Keratinocyte (primary cell): ENCODE measurements at regions not wholly inside any gene's neighbourhood (a gene's known extent, or its start where the extent isn't known, plus 50 kb on each side); places are given as distances from the start of the nearest gene placed in this dataset.

Experiments
- DNase-seq: peaks from one replicate; pipeline ENCODE4 v3.0.0-alpha.2; 2011; ENCODE audit warnings: low read depth, missing footprints, low spot score
- FAIRE-seq: peaks from 2 replicates; lab custom pipeline; 2011; peaks lifted over from hg19 to GRCh38; lab: Jason Lieb, UNC
- H2AFZ ChIP-seq: 2 replicates; pipeline ENCODE4 v1.6.0; 2012; ENCODE audit warnings: low read length, control low read depth, inconsistent platforms; ENCODE audit not compliant: control insufficient read depth
- H3K27ac ChIP-seq: 2 replicates; pipeline ENCODE4 v1.5.1; 2011; ENCODE audit warnings: low read length; ENCODE audit not compliant: control insufficient read depth, insufficient read depth
- H3K27me3 ChIP-seq: 3 replicates; pipeline ENCODE4 v1.6.0; 2011; ENCODE audit warnings: low read length; ENCODE audit not compliant: control insufficient read depth, insufficient read depth; ENCODE audit errors: extremely low read depth
- H3K36me3 ChIP-seq, 2 experiments: 2 replicates in 1 of 2; 3 replicates in 1 of 2; pipeline ENCODE4 v1.5.1; 2011; ENCODE audit warnings: low read length in 2 of 2, mild to moderate bottlenecking in 1 of 2; ENCODE audit not compliant: control insufficient read depth in 2 of 2, insufficient read depth in 2 of 2; ENCODE audit errors: extremely low read depth in 1 of 2
- H3K4me1 ChIP-seq: 3 replicates; pipeline ENCODE4 v1.5.1; 2011; ENCODE audit warnings: low read length; ENCODE audit not compliant: control insufficient read depth, insufficient read depth; ENCODE audit errors: extremely low read depth
- H3K4me2 ChIP-seq: 3 replicates; pipeline ENCODE4 v1.6.0; 2011; ENCODE audit warnings: low read depth, low read length; ENCODE audit not compliant: control insufficient read depth, insufficient read depth; ENCODE audit errors: extremely low read depth
- H3K4me3 ChIP-seq, 3 experiments: fragments of 200-600 bp in 1 of 3; sonication (generic) in 1 of 3; 2 replicates in 2 of 3; 3 replicates in 1 of 3; pipeline ENCODE4 v1.5.1; 2011 to 2016; ENCODE audit warnings: low read length in 3 of 3, mild to moderate bottlenecking in 3 of 3, control low read depth in 2 of 3, inconsistent platforms in 1 of 3, low read depth in 1 of 3, mixed read lengths in 1 of 3, mixed run types in 1 of 3, moderate library complexity in 1 of 3; ENCODE audit not compliant: control insufficient read depth in 2 of 3, insufficient read depth in 2 of 3; ENCODE audit errors: extremely low read depth in 1 of 3
- H3K79me2 ChIP-seq: 2 replicates; pipeline ENCODE4 v1.6.0; 2012; ENCODE audit warnings: low read length; ENCODE audit not compliant: control insufficient read depth, insufficient read depth
- H3K9ac ChIP-seq: 3 replicates; pipeline ENCODE4 v1.6.0; 2011; ENCODE audit warnings: low read length; ENCODE audit not compliant: control insufficient read depth, insufficient read depth; ENCODE audit errors: extremely low read depth
- H3K9me1 ChIP-seq: 3 replicates; pipeline ENCODE4 v1.6.0; 2011; ENCODE audit warnings: low read length; ENCODE audit not compliant: control insufficient read depth, insufficient read depth; ENCODE audit errors: extremely low read depth
- H3K9me3 ChIP-seq: 2 replicates; pipeline ENCODE4 v1.5.1; 2012; ENCODE audit warnings: low read depth, low read length; ENCODE audit not compliant: control insufficient read depth
- H4K20me1 ChIP-seq: 3 replicates; pipeline ENCODE4 v1.6.0; 2011; ENCODE audit warnings: low read length; ENCODE audit not compliant: control insufficient read depth, insufficient read depth; ENCODE audit errors: extremely low read depth
- EZH2 ChIP-seq: IDR thresholded peaks from one replicate; pipeline ENCODE4 v1.6.1; 2012; ENCODE audit warnings: inconsistent platforms, mild to moderate bottlenecking, low read length, moderate library complexity
- dilution Hi-C: fragments of 300-500 bp; cut with MboI; formaldehyde crosslinking; loops from one replicate; pipeline ENCODE4 v1.7.0; 2020; ENCODE audit warnings: low sequenced_read_pairs; ENCODE audit not compliant: extremely low pct_ligation_motif_present
- TF ChIP-seq, protein P1 (sequence below), 3 experiments: IDR thresholded peaks in 1 of 3; conservative IDR thresholded peaks in 1 of 3; optimal IDR thresholded peaks in 1 of 3; 2 replicates in 2 of 3; 3 replicates in 1 of 3; pipeline versions ENCODE3 to v1.5.1; 2011; ENCODE audit warnings: low read length in 3 of 3, mild to moderate bottlenecking in 3 of 3, moderate library complexity in 2 of 3, control low read depth in 1 of 3, inconsistent platforms in 1 of 3; ENCODE audit not compliant: insufficient read depth in 2 of 3; ENCODE audit errors: extremely low read depth in 1 of 3

DNA sequence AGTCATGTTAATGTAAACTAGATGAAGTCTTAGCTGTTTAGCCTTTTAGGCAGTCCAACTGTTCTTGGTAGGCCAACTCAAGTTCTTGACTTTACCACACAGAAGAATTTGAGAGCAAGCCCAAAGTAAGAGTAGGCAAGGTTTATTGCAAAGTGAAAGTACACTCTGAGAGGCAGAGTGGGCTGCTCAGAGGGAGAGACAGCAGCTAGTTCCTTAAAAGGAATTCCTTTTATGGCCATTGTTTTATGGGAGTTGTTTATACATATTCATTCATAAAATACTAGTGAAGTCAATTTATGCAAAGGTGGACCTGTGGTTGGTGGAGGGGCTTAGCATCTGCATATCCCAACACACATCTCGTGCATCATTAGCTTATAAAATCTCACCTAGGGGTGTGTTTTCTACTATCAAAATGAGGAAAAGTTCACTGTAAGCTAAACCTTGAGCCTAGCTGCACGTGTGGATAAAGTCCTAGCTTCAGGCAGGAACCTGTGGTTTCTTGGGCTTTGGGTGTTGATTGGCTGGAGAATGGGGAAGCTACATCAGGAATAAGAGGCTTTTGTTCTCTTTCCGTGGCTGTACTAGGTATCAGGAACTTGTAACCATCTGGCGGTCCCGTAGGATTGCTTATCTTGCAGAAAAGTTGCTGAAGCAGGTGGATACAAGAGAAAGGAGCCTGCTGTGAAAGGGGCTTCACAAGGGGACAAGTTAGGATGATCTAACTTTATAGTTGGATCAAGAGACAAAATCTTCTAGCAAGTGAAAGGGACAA is 110.4 kb upstream of the GULP1 start:
- no peak overlapping the region for H3K27ac ChIP-seq
- no peak overlapping the region for H3K4me3 ChIP-seq
- H3K79me2 ChIP-seq: no peaks in the 10 kb centered on the region
- dilution Hi-C loops: no loop called here
- no peaks in the 10 kb centered on the region for H3K27me3 ChIP-seq
- H3K9me1 ChIP-seq: no peaks in the 10 kb centered on the region
- H3K9ac ChIP-seq: no peak overlapping the region
- DNase-seq: no peak
- peak overlapping the region; percentile 20 for H2AFZ ChIP-seq
- TF ChIP-seq, protein P1, sequence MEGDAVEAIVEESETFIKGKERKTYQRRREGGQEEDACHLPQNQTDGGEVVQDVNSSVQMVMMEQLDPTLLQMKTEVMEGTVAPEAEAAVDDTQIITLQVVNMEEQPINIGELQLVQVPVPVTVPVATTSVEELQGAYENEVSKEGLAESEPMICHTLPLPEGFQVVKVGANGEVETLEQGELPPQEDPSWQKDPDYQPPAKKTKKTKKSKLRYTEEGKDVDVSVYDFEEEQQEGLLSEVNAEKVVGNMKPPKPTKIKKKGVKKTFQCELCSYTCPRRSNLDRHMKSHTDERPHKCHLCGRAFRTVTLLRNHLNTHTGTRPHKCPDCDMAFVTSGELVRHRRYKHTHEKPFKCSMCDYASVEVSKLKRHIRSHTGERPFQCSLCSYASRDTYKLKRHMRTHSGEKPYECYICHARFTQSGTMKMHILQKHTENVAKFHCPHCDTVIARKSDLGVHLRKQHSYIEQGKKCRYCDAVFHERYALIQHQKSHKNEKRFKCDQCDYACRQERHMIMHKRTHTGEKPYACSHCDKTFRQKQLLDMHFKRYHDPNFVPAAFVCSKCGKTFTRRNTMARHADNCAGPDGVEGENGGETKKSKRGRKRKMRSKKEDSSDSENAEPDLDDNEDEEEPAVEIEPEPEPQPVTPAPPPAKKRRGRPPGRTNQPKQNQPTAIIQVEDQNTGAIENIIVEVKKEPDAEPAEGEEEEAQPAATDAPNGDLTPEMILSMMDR (optimal IDR thresholded peaks at IDR 0.05 in 1 of 3, IDR thresholded peaks at IDR 0.05 in 1 of 3, conservative IDR thresholded peaks at IDR 0.05 in 1 of 3; ENCODE audit: extremely low read depth in 1 of 3, insufficient read depth in 2 of 3, low read length in 3 of 3): no peak
- TF ChIP-seq EZH2: no peak
- no peaks in the 10 kb centered on the region for H4K20me1 ChIP-seq
- H3K36me3 ChIP-seq: no peaks in the 10 kb centered on the region
- FAIRE-seq: no peak
- H3K4me2 ChIP-seq: no peak overlapping the region
- no peaks in the 10 kb centered on the region for H3K9me3 ChIP-seq
- no peaks in the 10 kb centered on the region for H3K4me1 ChIP-seq

GRCh38 chr2:188181884-188182283 is 109.8 kb upstream of the GULP1 start:
- no peaks in the 10 kb centered on the region for H3K4me1 ChIP-seq
- no peaks in the 10 kb centered on the region for H3K27me3 ChIP-seq
- no peaks in the 10 kb centered on the region for H3K36me3 ChIP-seq
- no peak overlapping the region for H3K4me2 ChIP-seq
- H3K9ac ChIP-seq: no peak overlapping the region
- FAIRE-seq: no peak
- H3K4me3 ChIP-seq: no peak overlapping the region
- H3K9me3 ChIP-seq: no peaks in the 10 kb centered on the region
- no peak for DNase-seq
- H3K79me2 ChIP-seq: no peaks in the 10 kb centered on the region
- no peak overlapping the region for H2AFZ ChIP-seq
- dilution Hi-C loops: no loop called here
- H3K9me1 ChIP-seq: no peaks in the 10 kb centered on the region
- no peaks in the 10 kb centered on the region for H4K20me1 ChIP-seq
- H3K27ac ChIP-seq: no peak overlapping the region
- TF ChIP-seq, protein P1 (optimal IDR thresholded peaks at IDR 0.05 in 1 of 3, IDR thresholded peaks at IDR 0.05 in 1 of 3, conservative IDR thresholded peaks at IDR 0.05 in 1 of 3; ENCODE audit: extremely low read depth in 1 of 3, insufficient read depth in 2 of 3, low read length in 3 of 3): no peak
- no peak for TF ChIP-seq EZH2
